Brain pericyte (primary cell): ENCODE measurements at regions not wholly inside any gene's neighbourhood (a gene's known extent, or its start where the extent isn't known, plus 50 kb on each side); places are given as distances from the start of the nearest gene placed in this dataset.
"Not testable (repeated sequence)": the region's sequence is repeated elsewhere in the genome, so short reads cannot be mapped to it uniquely, and the experiment has no call there.

Source experiments
- DNase-seq: peaks from one replicate; pipeline ENCODE4 v3.0.0-alpha.2; 2012; ENCODE audit warnings: low read depth, low spot score

GRCh38 chr2:166641516-166641915 is 147.5 kb upstream of the SCN7A start:
- not testable (repeated sequence) for DNase-seq

- DNase-seq = no peak
Measured at GRCh38 chr2:166637051-166637450, 143.0 kb upstream of the SCN7A start.

GRCh38 chr2:166634706-166635105 is 140.7 kb upstream of the SCN7A start:
- DNase-seq = no peak

- peak; percentile 85 for DNase-seq
Measured at GRCh38 chr2:166632616-166633015, 138.6 kb upstream of the SCN7A start.

- DNase-seq = no peak
Measured at GRCh38 chr2:166628478-166629136, 134.6 kb upstream of the SCN7A start.

- no peak for DNase-seq
Measured at GRCh38 chr2:166627893-166628292, 133.8 kb upstream of the SCN7A start.

- no peak for DNase-seq
Measured at GRCh38 chr2:166625670-166626069, 131.6 kb upstream of the SCN7A start.

GRCh38 chr2:166614503-166614902 is 120.5 kb upstream of the SCN7A start:
- no peak for DNase-seq

- no peak for DNase-seq
Measured at GRCh38 chr2:166614029-166614428, 120.0 kb upstream of the SCN7A start.

GRCh38 chr2:166613226-166613625 is 119.2 kb upstream of the SCN7A start:
- DNase-seq = no peak

- DNase-seq = no peak
Measured at GRCh38 chr2:166612214-166612613, 118.2 kb upstream of the SCN7A start.

- DNase-seq = no peak
Measured at GRCh38 chr2:166610913-166611305, 116.9 kb upstream of the SCN7A start.

GRCh38 chr2:166610180-166610912 is 116.3 kb upstream of the SCN7A start:
- no peak for DNase-seq

- no peak for DNase-seq
Measured at GRCh38 chr2:166609183-166609959, 115.3 kb upstream of the SCN7A start.

- DNase-seq = no peak
Measured at GRCh38 chr2:166607880-166608279, 113.8 kb upstream of the SCN7A start.

GRCh38 chr2:166593403-166593802 is 99.4 kb upstream of the SCN7A start:
- DNase-seq = no peak

GRCh38 chr2:166592750-166593149 is 98.7 kb upstream of the SCN7A start:
- DNase-seq = no peak

- DNase-seq = no peak
Measured at GRCh38 chr2:166591226-166591625, 97.2 kb upstream of the SCN7A start.

- DNase-seq = no peak
Measured at GRCh38 chr2:166573391-166573790, 79.3 kb upstream of the SCN7A start.

- no peak for DNase-seq
Measured at GRCh38 chr2:166572937-166573336, 78.9 kb upstream of the SCN7A start.

GRCh38 chr2:166568409-166568808 is 74.4 kb upstream of the SCN7A start:
- DNase-seq = no peak

- DNase-seq = no peak
Measured at GRCh38 chr2:166565501-166565900, 71.5 kb upstream of the SCN7A start.

GRCh38 chr2:166563894-166564293 is 69.8 kb upstream of the SCN7A start:
- DNase-seq = no peak
